GM12874 (cell line): ENCODE measurements at regions not wholly inside any gene's neighbourhood (a gene's known extent, or its start where the extent isn't known, plus 50 kb on each side); places are given as distances from the start of the nearest gene placed in this dataset.

Source experiments
- TF ChIP-seq, protein P1 (sequence below): IDR thresholded peaks from 2 replicates; pipeline ENCODE4 v1.5.1; 2011; ENCODE audit warnings: low read depth, mild to moderate bottlenecking, control low read depth, low read length, moderate library complexity; ENCODE audit not compliant: insufficient read depth

DNA sequence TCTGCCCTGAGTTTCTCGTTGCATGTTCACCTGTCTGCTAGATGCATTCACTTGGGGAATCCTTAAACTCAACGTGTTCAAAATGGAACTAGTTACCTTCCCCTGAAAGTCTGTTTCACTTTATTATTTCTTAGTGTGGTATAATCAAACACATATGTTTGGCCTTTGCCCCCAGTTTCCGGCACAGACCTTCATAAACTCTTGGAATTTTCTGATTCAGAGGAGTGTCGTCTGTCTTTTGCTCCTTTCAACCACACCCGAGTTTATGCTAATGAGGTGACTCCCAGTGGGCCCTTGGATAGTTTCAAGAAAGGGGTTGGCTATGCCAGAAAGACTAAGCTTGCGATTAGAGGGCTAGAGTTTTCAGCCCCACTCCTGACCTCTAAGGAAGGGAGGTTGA lies 198.9 kb downstream of the CDCA7 start:
- TF ChIP-seq, protein P1, sequence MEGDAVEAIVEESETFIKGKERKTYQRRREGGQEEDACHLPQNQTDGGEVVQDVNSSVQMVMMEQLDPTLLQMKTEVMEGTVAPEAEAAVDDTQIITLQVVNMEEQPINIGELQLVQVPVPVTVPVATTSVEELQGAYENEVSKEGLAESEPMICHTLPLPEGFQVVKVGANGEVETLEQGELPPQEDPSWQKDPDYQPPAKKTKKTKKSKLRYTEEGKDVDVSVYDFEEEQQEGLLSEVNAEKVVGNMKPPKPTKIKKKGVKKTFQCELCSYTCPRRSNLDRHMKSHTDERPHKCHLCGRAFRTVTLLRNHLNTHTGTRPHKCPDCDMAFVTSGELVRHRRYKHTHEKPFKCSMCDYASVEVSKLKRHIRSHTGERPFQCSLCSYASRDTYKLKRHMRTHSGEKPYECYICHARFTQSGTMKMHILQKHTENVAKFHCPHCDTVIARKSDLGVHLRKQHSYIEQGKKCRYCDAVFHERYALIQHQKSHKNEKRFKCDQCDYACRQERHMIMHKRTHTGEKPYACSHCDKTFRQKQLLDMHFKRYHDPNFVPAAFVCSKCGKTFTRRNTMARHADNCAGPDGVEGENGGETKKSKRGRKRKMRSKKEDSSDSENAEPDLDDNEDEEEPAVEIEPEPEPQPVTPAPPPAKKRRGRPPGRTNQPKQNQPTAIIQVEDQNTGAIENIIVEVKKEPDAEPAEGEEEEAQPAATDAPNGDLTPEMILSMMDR: no peak

DNA sequence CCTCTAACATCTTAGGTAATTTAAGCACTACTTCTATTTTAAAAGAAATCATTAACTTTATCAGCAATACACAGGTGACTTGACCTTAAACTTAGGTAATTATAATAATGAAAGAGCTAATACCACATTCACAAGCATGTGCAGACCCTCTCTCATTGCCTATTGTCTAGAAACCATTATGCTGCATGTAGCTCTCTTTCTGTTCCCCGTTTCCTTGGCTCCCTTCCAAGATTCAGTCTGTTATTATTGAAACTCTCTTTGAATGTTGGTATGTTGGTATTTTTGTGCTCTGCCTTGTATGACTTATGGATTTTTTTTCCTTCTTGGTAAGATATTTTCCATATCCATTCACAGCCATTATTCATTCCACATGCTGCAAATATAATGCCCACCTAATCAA lies 201.2 kb downstream of the CDCA7 start:
- TF ChIP-seq, protein P1: no peak

DNA sequence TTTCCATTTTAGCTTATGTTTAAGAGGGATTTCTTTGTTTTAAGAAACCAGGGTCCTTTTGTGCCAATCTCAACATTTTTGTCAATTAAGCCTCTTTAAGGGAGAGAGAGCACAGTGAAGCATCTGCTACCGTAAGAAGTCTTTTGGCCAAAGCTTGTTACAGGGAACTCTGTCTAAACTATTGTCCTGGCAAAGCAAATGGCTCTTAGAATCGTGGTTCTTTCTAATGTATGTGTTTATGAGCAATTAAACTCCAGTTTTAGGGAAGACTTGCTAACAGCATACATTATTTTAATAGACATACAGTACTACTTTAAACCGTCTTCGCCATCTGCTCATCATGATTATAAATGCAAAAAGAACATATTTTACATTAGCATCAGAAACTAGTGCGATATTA lies 202.1 kb downstream of the CDCA7 start:
- TF ChIP-seq, protein P1: no peak

DNA sequence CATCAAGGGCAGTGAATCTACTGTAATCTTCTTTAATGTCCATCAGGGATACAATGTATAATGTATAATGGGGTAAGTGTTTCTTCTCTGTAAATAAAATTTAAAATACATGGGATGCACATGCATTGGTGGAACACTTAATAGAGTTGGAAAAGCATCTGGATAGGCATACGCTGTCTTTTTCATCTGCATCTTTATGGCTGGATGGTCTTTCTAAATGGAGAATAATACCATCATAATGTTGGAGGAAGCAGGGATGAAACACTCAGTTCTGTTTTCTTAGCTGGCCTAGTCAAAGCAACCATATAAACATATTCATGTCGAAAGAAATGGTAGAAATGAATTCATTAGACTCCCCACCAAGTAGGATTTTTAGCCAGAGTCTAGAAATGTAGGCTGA lies 202.8 kb downstream of the CDCA7 start:
- TF ChIP-seq, protein P1: no peak

DNA sequence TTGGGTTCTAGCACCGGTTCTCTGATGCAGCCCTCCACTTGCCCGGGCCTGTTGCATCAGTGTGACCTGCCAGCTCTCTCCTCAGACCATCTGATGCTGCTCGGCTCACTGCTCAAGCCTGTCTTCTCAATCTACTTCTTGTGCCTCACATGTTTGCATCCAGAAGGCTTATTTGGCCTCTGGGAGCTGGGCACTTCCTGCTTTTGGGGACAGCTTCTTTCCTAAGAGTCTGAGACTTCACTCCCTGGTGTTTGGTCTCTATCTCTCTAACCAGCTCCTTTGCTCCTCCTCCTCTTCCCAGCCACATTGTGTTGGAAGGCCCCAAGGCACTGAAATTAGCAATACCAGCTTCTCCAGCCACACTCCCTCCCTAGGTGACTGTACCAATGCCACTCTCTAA lies 212.8 kb downstream of the CDCA7 start:
- TF ChIP-seq, protein P1: no peak

DNA sequence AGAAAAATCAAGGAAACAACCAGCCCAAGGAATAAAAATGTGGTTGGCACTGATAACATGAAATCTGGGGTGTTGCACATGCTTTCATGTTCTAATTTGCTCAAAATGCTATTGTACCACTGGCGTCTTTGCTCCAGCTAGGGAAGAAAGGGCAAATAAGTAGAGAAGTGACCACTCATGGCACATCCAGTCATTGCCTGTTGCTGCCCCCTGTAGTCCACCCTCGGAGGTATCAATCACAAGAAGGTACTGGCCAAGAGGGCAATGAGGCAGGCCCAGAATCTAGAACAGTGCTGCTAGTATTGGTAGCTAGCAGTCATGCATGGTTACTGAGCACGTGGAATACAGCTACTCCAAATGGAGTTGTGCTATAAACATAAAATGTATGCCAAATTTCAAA lies 213.4 kb downstream of the CDCA7 start:
- TF ChIP-seq, protein P1: peak; percentile 16; the same call in 1 of the 2 replicates

DNA sequence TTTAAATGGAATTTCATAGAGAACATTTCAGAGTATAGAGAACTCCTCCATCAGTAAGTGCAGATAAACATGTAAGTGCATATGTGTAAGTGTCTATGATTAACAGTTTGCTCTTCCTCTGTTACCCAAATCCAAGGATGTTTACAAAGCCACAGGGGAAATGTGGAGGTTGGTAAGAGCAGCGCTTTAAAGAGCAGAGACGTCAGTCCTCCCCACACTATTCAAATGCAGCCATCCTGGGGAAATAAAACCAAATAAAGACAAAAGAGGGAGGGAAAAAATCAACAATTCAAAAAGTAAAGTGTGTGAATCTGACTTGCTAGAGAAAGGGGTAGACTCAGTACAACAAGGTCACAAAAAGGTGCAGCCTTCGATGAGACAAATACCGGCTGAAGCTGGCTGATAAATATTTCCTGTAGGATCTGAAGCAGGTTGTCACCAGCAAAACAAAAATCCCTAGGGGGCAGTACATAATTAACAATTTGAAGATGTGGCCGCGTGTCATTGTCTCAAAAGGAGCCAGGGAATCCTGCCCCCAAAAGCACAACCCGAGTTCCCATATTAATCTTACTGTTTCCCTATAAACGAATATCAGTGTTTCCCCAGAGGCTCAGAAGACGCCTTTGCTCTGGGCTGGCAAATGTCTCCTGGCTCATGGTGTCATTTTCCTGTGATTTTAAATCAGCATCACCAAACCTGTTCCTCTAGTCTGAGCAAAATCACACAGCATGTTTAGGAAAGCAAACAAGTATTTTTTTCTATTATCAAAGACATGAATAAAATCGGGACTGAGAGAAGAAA lies 216.5 kb downstream of the CDCA7 start:
- TF ChIP-seq, protein P1: no peak
